Neural cell (in vitro differentiated cells): ENCODE measurements at regions not wholly inside any gene's neighbourhood (a gene's known extent, or its start where the extent isn't known, plus 50 kb on each side); places are given as distances from the start of the nearest gene placed in this dataset.

ENCODE experiments used
- H2AFZ ChIP-seq: fragments of 200-600, 300-800 bp; sonication (generic), shearing (Covaris generic); 2 replicates; pipeline ENCODE4 v1.6.0; 2014; ENCODE audit warnings: low read depth, mild to moderate bottlenecking, antibody characterized with exemption, low read length, moderate library complexity
- H3F3A ChIP-seq: fragments of 200-600 bp; shearing (Covaris generic); 2 replicates; pipeline ENCODE4 v1.6.1; 2016; ENCODE audit warnings: mild to moderate bottlenecking, moderate library complexity, mixed read lengths, antibody characterized with exemption, low read length; ENCODE audit not compliant: insufficient read depth, poor library complexity, severe bottlenecking
- H3K27ac ChIP-seq: fragments of 200-600, 300-800 bp; sonication (generic), shearing (Covaris generic); 2 replicates; pipeline ENCODE4 v1.5.1; 2014; ENCODE audit warnings: mild to moderate bottlenecking, low read length, moderate library complexity
- H3K27me3 ChIP-seq: fragments of 300-800, 200-600 bp; sonication (generic), shearing (Covaris generic); 2 replicates; pipeline ENCODE4 v1.6.0; 2014; ENCODE audit warnings: mild to moderate bottlenecking, low read depth, low read length, moderate library complexity; ENCODE audit not compliant: insufficient read depth
- H3K36me3 ChIP-seq: fragments of 300-800, 200-600 bp; sonication (generic), shearing (Covaris generic); 2 replicates; pipeline ENCODE4 v1.5.1; 2014; ENCODE audit warnings: mild to moderate bottlenecking, antibody characterized with exemption, low read length, moderate library complexity; ENCODE audit not compliant: insufficient read depth
- H3K4me2 ChIP-seq: fragments of 300-800, 200-600 bp; sonication (generic), shearing (Covaris generic); 2 replicates; pipeline ENCODE4 v1.6.0; 2014; ENCODE audit warnings: mild to moderate bottlenecking, low read length
- H3K4me3 ChIP-seq: fragments of 300-800, 200-600 bp; sonication (generic), shearing (Covaris generic); 2 replicates; pipeline ENCODE4 v1.5.1; 2014; ENCODE audit warnings: mild to moderate bottlenecking, low read length, moderate library complexity
- H3K79me2 ChIP-seq: fragments of 200-600 bp; shearing (Covaris generic); replicated peaks from 2 replicates; pipeline ENCODE4 v1.6.0; 2014; ENCODE audit warnings: mild to moderate bottlenecking, low read length, moderate library complexity; ENCODE audit not compliant: insufficient read depth
- H3K9ac ChIP-seq: fragments of 300-800, 200-600 bp; sonication (generic), shearing (Covaris generic); 2 replicates; pipeline ENCODE4 v1.6.1; 2016; ENCODE audit warnings: mild to moderate bottlenecking, low read length, mixed read lengths
- H3K9me2 ChIP-seq: fragments of 200-600 bp; shearing (Covaris generic); 2 replicates; pipeline ENCODE4 v1.6.1; 2016; ENCODE audit warnings: mild to moderate bottlenecking, low read length, mixed read lengths; ENCODE audit not compliant: insufficient read depth
- H3K9me3 ChIP-seq: fragments of 200-600, 300-800 bp; sonication (generic), shearing (Covaris generic); 2 replicates; pipeline ENCODE4 v1.6.1; 2016; ENCODE audit warnings: mild to moderate bottlenecking, mixed run types, low read length, moderate library complexity, mixed read lengths
- H4K20me1 ChIP-seq: fragments of 200-600 bp; shearing (Covaris generic); 2 replicates; pipeline ENCODE4 v1.6.1; 2016; ENCODE audit warnings: mild to moderate bottlenecking, mixed run types; ENCODE audit not compliant: insufficient read depth
- EP300 ChIP-seq: fragments of 450-650 bp; conservative IDR thresholded peaks from 2 replicates; pipeline ENCODE4 v1.6.1; 2014; ENCODE audit warnings: antibody characterized with exemption, mild to moderate bottlenecking, moderate library complexity; ENCODE audit not compliant: poor library complexity, severe bottlenecking
- EZH2 ChIP-seq: fragments of 200-600, 300-800 bp; shearing (Covaris generic), sonication (generic); IDR thresholded peaks from 2 replicates; pipeline ENCODE4 v1.6.1; 2014; ENCODE audit warnings: antibody characterized with exemption, low read length, borderline replicate concordance, mild to moderate bottlenecking; ENCODE audit not compliant: insufficient read depth, poor library complexity, severe bottlenecking
- MXI1 ChIP-seq: fragments of 450-650 bp; conservative IDR thresholded peaks from 2 replicates; pipeline ENCODE4 v1.6.1; 2014; ENCODE audit warnings: antibody characterized with exemption, mild to moderate bottlenecking; ENCODE audit not compliant: poor library complexity, severe bottlenecking
- POLR2AphosphoS5 ChIP-seq: IDR thresholded peaks from 2 replicates; pipeline ENCODE4 v1.6.1; 2012
- RAD21 ChIP-seq: fragments of 450-650 bp; conservative IDR thresholded peaks from 2 replicates; pipeline ENCODE4 v1.6.1; 2014; ENCODE audit warnings: antibody characterized with exemption, mild to moderate bottlenecking, moderate library complexity
- SMC3 ChIP-seq: fragments of 450-650 bp; conservative IDR thresholded peaks from 2 replicates; pipeline ENCODE4 v1.6.1; 2014; ENCODE audit warnings: antibody characterized with exemption, mild to moderate bottlenecking, moderate library complexity; ENCODE audit not compliant: poor library complexity
- TAF1 ChIP-seq: IDR thresholded peaks from 2 replicates; pipeline ENCODE4 v1.6.1; 2012; ENCODE audit warnings: low read depth
- TF ChIP-seq, protein P1 (sequence below): fragments of 450-650 bp; IDR thresholded peaks from 2 replicates; pipeline ENCODE4 v1.5.1; 2014; ENCODE audit warnings: antibody characterized with exemption, mild to moderate bottlenecking, moderate library complexity; ENCODE audit not compliant: poor library complexity, severe bottlenecking
- TF ChIP-seq, protein P2 (sequence below): IDR thresholded peaks from 2 replicates; pipeline ENCODE4 v1.6.1; 2012; ENCODE audit warnings: borderline replicate concordance

DNA sequence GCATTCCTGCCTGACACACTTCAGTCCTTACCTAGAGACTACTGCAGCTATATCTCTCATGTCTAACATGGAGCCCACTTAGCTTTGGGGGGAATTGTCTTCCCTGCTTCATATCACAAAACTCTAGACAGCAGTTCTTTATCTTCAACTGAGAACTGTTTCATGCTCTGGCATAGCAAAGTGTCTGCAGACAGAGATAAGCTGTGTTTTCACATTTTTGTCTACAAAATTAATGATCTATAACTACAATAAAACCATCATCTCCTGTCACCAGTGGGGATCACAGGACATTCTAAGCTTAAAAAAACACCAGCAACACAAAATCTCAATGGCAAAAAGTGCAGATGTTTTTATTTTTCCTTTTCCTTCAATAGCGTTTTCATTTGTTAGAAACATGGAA is 137.1 kb upstream of the VRK1 start:
- Histone ChIP-seq H3K27ac (no peak overlapping the region), H3K79me2 (no peaks in the 10 kb centered on the region), H3K36me3 (no peaks in the 10 kb centered on the region), H3K9ac (no peak overlapping the region), H3K9me2 (no peaks in the 10 kb centered on the region), H2AFZ (no peak overlapping the region), H3K4me3 (no peak overlapping the region), H3K27me3 (no peaks in the 10 kb centered on the region), H4K20me1 (no peaks in the 10 kb centered on the region), H3F3A (no peaks in the 10 kb centered on the region), H3K4me2 (no peak overlapping the region), H3K9me3 (peaks cover 5% of the 10 kb centered on the region)
- TF ChIP-seq POLR2AphosphoS5 = no peak
- no peak for TF ChIP-seq SMC3
- TF ChIP-seq, protein P1, sequence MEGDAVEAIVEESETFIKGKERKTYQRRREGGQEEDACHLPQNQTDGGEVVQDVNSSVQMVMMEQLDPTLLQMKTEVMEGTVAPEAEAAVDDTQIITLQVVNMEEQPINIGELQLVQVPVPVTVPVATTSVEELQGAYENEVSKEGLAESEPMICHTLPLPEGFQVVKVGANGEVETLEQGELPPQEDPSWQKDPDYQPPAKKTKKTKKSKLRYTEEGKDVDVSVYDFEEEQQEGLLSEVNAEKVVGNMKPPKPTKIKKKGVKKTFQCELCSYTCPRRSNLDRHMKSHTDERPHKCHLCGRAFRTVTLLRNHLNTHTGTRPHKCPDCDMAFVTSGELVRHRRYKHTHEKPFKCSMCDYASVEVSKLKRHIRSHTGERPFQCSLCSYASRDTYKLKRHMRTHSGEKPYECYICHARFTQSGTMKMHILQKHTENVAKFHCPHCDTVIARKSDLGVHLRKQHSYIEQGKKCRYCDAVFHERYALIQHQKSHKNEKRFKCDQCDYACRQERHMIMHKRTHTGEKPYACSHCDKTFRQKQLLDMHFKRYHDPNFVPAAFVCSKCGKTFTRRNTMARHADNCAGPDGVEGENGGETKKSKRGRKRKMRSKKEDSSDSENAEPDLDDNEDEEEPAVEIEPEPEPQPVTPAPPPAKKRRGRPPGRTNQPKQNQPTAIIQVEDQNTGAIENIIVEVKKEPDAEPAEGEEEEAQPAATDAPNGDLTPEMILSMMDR = no peak
- no peak for TF ChIP-seq RAD21
- TF ChIP-seq TAF1 = no peak
- no peak for TF ChIP-seq MXI1
- no peak for TF ChIP-seq EZH2
- TF ChIP-seq EP300 = no peak
- TF ChIP-seq, protein P2, sequence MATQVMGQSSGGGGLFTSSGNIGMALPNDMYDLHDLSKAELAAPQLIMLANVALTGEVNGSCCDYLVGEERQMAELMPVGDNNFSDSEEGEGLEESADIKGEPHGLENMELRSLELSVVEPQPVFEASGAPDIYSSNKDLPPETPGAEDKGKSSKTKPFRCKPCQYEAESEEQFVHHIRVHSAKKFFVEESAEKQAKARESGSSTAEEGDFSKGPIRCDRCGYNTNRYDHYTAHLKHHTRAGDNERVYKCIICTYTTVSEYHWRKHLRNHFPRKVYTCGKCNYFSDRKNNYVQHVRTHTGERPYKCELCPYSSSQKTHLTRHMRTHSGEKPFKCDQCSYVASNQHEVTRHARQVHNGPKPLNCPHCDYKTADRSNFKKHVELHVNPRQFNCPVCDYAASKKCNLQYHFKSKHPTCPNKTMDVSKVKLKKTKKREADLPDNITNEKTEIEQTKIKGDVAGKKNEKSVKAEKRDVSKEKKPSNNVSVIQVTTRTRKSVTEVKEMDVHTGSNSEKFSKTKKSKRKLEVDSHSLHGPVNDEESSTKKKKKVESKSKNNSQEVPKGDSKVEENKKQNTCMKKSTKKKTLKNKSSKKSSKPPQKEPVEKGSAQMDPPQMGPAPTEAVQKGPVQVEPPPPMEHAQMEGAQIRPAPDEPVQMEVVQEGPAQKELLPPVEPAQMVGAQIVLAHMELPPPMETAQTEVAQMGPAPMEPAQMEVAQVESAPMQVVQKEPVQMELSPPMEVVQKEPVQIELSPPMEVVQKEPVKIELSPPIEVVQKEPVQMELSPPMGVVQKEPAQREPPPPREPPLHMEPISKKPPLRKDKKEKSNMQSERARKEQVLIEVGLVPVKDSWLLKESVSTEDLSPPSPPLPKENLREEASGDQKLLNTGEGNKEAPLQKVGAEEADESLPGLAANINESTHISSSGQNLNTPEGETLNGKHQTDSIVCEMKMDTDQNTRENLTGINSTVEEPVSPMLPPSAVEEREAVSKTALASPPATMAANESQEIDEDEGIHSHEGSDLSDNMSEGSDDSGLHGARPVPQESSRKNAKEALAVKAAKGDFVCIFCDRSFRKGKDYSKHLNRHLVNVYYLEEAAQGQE = no peak

DNA sequence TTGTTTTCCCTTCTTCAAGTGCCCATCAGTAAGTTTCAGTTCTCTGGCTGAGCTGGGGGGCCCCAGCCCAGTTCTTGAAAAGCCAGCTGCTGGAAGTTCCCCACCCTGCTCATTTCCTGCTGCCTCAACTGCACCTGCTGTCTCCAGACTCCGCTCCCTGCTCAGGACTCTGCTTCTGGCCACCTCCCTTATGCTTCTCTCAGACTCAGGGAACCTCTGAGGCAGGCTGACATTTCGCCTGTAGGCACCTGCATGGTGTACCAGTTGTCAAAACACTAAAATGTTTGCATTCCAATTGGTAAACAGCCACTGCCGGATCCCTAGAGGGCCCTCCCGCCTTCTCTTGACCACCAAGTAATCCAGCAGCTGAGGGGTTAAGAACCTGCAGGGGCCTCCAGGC is 136.5 kb upstream of the VRK1 start:
- Histone ChIP-seq H3K9me2 (no peaks in the 10 kb centered on the region), H3K9me3 (peaks cover 5% of the 10 kb centered on the region), H3K9ac (no peak overlapping the region), H3K79me2 (no peaks in the 10 kb centered on the region), H3K36me3 (no peaks in the 10 kb centered on the region), H3K4me3 (no peak overlapping the region), H2AFZ (no peak overlapping the region), H3K27me3 (no peaks in the 10 kb centered on the region), H4K20me1 (no peaks in the 10 kb centered on the region), H3K27ac (no peak overlapping the region), H3F3A (no peaks in the 10 kb centered on the region), H3K4me2 (no peak overlapping the region)
- no peak for TF ChIP-seq SMC3
- no peak for TF ChIP-seq MXI1
- no peak for TF ChIP-seq POLR2AphosphoS5
- TF ChIP-seq EP300 = no peak
- TF ChIP-seq, protein P1 = no peak
- TF ChIP-seq EZH2 = no peak
- TF ChIP-seq RAD21 = no peak
- TF ChIP-seq TAF1 = no peak
- TF ChIP-seq, protein P2 = no peak
